Panc1 (cell line): ENCODE measurements at regions not wholly inside any gene's neighbourhood (a gene's known extent, or its start where the extent isn't known, plus 50 kb on each side); places are given as distances from the start of the nearest gene placed in this dataset.

Experiments
- ATAC-seq: fragments of 200-7000 bp; cut with Tn5 transposase; 2 replicates; pipeline ENCODE4 v1.9.1; 2020; ENCODE audit warnings: mild to moderate bottlenecking, moderate library complexity
- BruUV-seq: library from RNA; stranded (reverse); fragments of 400-500 nt; replicated peaks from 2 replicates; lab custom pipeline; 2021; lab: Mats Ljungman, UMichigan
- CTCF ChIA-PET: fragments of 300-600 bp; sonication (Branson Sonifier 250); formaldehyde crosslinking; loops from one replicate; lab custom pipeline; 2022; ENCODE audit warnings: antibody characterized with exemption; lab: Charles Lee
- POLR2A ChIA-PET: fragments of 300-600 bp; sonication (Branson Sonifier 250); formaldehyde crosslinking; loops from one replicate; lab custom pipeline; 2022; ENCODE audit warnings: antibody characterized with exemption; lab: Charles Lee
- DNase-seq: peaks from one replicate; pipeline ENCODE4 v3.0.0-alpha.2; 2010; ENCODE audit warnings: low read depth, low spot score
- H3K27ac ChIP-seq: 2 replicates; pipeline ENCODE4 v1.5.1; 2011; ENCODE audit warnings: mild to moderate bottlenecking, low read length, inconsistent platforms
- H3K27me3 ChIP-seq: fragments of 200-500 bp; sonication (Bioruptor generic); 2 replicates; pipeline ENCODE4 v1.6.0; 2014; ENCODE audit warnings: low read length, inconsistent platforms; ENCODE audit not compliant: control insufficient read depth, insufficient read depth
- H3K36me3 ChIP-seq: fragments of 200-500 bp; sonication (Bioruptor generic); 2 replicates; pipeline ENCODE4 v1.5.1; 2014; ENCODE audit warnings: inconsistent platforms, mild to moderate bottlenecking, low read length, moderate library complexity; ENCODE audit not compliant: control insufficient read depth, insufficient read depth
- H3K4me1 ChIP-seq: 2 replicates; pipeline ENCODE4 v1.5.1; 2011; ENCODE audit warnings: inconsistent platforms, mild to moderate bottlenecking, low read length, moderate library complexity; ENCODE audit not compliant: control insufficient read depth, insufficient read depth
- H3K4me3 ChIP-seq, 2 experiments: 2 replicates each; pipeline ENCODE4 v1.5.1; 2011 to 2012; ENCODE audit warnings: low read depth in 2 of 2, low read length in 2 of 2, mild to moderate bottlenecking in 2 of 2, inconsistent platforms in 1 of 2, moderate library complexity in 1 of 2
- H3K9me3 ChIP-seq: fragments of 200-500 bp; sonication (Bioruptor generic); 2 replicates; pipeline ENCODE4 v1.5.1; 2014; ENCODE audit warnings: low read depth, mild to moderate bottlenecking, inconsistent platforms, low read length, moderate library complexity; ENCODE audit not compliant: control insufficient read depth, insufficient read depth
- POLR2AphosphoS5 ChIP-seq: IDR thresholded peaks from 2 replicates; pipeline ENCODE4 v1.6.1; 2012; ENCODE audit warnings: mild to moderate bottlenecking, low read depth, low read length, moderate library complexity
- SIN3A ChIP-seq: IDR thresholded peaks from 2 replicates; pipeline ENCODE4 v1.6.1; 2012; ENCODE audit warnings: low read depth, mild to moderate bottlenecking, low read length, moderate library complexity, borderline replicate concordance; ENCODE audit not compliant: insufficient read depth
- TCF7L2 ChIP-seq: IDR thresholded peaks from 2 replicates; pipeline ENCODE4 v1.6.1; 2011; ENCODE audit warnings: mild to moderate bottlenecking, low read depth, low read length, inconsistent platforms
- in situ Hi-C: cut with HindIII; loops from 2 replicates; pipeline ENCODE4 v1.10.0; 2016; ENCODE audit warnings: low sequenced_read_pairs, low pct_unique_long_range_greater_than_20kb
- intact Hi-C: fragments of 100-400 bp; cut with micrococcal nuclease; formaldehyde crosslinking; loops from one replicate; pipeline ENCODE4 v1.10.0; 2022; ENCODE audit not compliant: unreplicated experiment
- TF ChIP-seq, protein P1 (sequence below): fragments of 450-650 bp; IDR thresholded peaks from 2 replicates; pipeline ENCODE4 v1.5.1; 2017; ENCODE audit warnings: mild to moderate bottlenecking
- TF ChIP-seq, protein P2 (sequence below), 2 experiments: IDR thresholded peaks; 2 replicates each; pipeline ENCODE4 v1.6.1; 2011 to 2012; ENCODE audit warnings: low read depth in 2 of 2, control low read depth in 1 of 2, low read length in 1 of 2, mild to moderate bottlenecking in 1 of 2, moderate library complexity in 1 of 2; ENCODE audit not compliant: insufficient read depth in 1 of 2

DNA sequence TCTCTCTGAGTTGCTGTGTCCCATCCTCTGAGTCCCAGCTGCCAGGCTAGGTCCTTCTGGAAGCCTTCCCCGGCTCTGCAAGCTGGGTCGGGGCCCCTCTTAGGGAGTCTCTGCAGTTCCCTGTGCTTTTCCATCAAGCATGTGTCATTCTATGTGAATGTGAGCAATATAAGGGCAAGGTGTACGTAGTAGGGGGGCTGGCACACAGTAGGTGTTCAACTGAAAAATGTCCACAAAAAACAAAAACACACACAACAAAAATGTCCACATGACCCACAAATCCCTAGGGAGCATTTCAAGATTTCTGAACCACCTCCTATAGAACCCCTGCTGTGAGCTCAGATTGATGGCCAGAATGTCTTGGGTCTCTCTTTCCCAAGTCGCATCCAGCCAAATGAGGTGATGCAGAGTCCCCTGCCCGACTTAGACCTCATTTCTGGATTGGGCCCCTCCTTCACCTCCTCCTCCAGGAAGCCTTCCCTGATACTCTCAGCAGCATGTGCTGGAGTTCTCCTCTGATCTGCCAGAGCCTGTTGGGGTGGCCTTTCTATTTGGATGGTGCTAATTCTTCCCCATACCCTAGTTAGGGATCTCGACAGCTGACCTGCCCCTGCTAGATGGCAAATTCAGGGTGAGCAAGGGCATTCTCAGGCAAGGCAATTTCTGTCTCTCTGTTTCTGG, 196.1 kb upstream of the LHX5 start:
- H3K4me1 ChIP-seq, result no peaks in the 10 kb centered on the region
- no peak for ATAC-seq
- DNase-seq, result no peak
- BruUV-seq, result no TSS peak
- no peaks in the 10 kb centered on the region for H3K36me3 ChIP-seq
- no peak overlapping the region for H3K4me3 ChIP-seq
- CTCF ChIA-PET, result no interaction called here
- no peak overlapping the region for H3K27ac ChIP-seq
- POLR2A ChIA-PET, result no interaction called here
- in situ Hi-C loops (no loop called here), intact Hi-C loops (no loop called here)
- TF ChIP-seq SIN3A, result no peak
- TF ChIP-seq, protein P1, sequence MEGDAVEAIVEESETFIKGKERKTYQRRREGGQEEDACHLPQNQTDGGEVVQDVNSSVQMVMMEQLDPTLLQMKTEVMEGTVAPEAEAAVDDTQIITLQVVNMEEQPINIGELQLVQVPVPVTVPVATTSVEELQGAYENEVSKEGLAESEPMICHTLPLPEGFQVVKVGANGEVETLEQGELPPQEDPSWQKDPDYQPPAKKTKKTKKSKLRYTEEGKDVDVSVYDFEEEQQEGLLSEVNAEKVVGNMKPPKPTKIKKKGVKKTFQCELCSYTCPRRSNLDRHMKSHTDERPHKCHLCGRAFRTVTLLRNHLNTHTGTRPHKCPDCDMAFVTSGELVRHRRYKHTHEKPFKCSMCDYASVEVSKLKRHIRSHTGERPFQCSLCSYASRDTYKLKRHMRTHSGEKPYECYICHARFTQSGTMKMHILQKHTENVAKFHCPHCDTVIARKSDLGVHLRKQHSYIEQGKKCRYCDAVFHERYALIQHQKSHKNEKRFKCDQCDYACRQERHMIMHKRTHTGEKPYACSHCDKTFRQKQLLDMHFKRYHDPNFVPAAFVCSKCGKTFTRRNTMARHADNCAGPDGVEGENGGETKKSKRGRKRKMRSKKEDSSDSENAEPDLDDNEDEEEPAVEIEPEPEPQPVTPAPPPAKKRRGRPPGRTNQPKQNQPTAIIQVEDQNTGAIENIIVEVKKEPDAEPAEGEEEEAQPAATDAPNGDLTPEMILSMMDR, result no peak
- no peak for TF ChIP-seq POLR2AphosphoS5
- TF ChIP-seq TCF7L2, result no peak
- TF ChIP-seq, protein P2, sequence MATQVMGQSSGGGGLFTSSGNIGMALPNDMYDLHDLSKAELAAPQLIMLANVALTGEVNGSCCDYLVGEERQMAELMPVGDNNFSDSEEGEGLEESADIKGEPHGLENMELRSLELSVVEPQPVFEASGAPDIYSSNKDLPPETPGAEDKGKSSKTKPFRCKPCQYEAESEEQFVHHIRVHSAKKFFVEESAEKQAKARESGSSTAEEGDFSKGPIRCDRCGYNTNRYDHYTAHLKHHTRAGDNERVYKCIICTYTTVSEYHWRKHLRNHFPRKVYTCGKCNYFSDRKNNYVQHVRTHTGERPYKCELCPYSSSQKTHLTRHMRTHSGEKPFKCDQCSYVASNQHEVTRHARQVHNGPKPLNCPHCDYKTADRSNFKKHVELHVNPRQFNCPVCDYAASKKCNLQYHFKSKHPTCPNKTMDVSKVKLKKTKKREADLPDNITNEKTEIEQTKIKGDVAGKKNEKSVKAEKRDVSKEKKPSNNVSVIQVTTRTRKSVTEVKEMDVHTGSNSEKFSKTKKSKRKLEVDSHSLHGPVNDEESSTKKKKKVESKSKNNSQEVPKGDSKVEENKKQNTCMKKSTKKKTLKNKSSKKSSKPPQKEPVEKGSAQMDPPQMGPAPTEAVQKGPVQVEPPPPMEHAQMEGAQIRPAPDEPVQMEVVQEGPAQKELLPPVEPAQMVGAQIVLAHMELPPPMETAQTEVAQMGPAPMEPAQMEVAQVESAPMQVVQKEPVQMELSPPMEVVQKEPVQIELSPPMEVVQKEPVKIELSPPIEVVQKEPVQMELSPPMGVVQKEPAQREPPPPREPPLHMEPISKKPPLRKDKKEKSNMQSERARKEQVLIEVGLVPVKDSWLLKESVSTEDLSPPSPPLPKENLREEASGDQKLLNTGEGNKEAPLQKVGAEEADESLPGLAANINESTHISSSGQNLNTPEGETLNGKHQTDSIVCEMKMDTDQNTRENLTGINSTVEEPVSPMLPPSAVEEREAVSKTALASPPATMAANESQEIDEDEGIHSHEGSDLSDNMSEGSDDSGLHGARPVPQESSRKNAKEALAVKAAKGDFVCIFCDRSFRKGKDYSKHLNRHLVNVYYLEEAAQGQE (IDR thresholded peaks at IDR 0.05; ENCODE audit: insufficient read depth in 1 of 2, low read depth in 2 of 2, low read length in 1 of 2), result no peak
- H3K27me3 ChIP-seq, result peaks cover 9% of the 10 kb centered on the region
- no peaks in the 10 kb centered on the region for H3K9me3 ChIP-seq

DNA sequence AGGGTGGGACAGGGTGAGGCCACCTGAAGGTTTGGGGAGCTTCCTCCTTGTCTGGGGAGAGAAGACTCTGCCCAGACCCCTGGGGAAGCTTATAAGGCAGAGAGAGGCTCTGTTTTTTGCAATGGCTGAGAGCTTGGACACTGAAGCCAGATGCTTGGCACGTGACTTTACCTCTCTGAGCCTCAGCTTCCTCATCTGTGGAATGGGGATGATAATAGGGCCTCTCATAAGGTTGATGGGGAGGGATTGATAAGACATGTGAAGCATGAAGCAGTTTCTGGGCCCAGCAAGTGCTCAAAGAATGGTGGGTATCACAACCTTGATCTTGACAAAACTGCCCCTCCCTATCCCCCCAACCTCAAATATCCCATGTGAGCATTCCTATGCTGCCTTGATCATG, 195.4 kb upstream of the LHX5 start:
- POLR2A ChIA-PET, result no interaction called here
- Histone ChIP-seq H3K27ac (no peak overlapping the region), H3K4me3 (no peak overlapping the region), H3K4me1 (no peaks in the 10 kb centered on the region), H3K36me3 (no peaks in the 10 kb centered on the region), H3K27me3 (peaks cover 9% of the 10 kb centered on the region), H3K9me3 (no peaks in the 10 kb centered on the region)
- ATAC-seq (no peak), DNase-seq (no peak)
- CTCF ChIA-PET, result no interaction called here
- no TSS peak for BruUV-seq
- in situ Hi-C loops, result no loop called here
- TF ChIP-seq, protein P1, result no peak
- TF ChIP-seq SIN3A, result no peak
- TF ChIP-seq POLR2AphosphoS5, result no peak
- TF ChIP-seq TCF7L2, result no peak
- TF ChIP-seq, protein P2 (IDR thresholded peaks at IDR 0.05; ENCODE audit: insufficient read depth in 1 of 2, low read depth in 2 of 2, low read length in 1 of 2), result no peak
- intact Hi-C loops, result no loop called here
